ENCODE measurements at regions not wholly inside any gene's neighbourhood (a gene's known extent, or its start where the extent isn't known, plus 50 kb on each side); places are given as distances from the start of the nearest gene placed in this dataset.

GRCh38 chr3:168645180-168645579 is 549.5 kb upstream of the GOLIM4 start:
- TF ChIP-seq RAD21 (IDR thresholded peaks at IDR 0.05; ENCODE audit: low read depth) (no peak), MAX (IDR thresholded peaks at IDR 0.05) (no peak), FOXM1 (IDR thresholded peaks at IDR 0.05; ENCODE audit: borderline replicate concordance, low read depth) (no peak), CEBPB (IDR thresholded peaks at IDR 0.05) (no peak), TAF1 (IDR thresholded peaks at IDR 0.05; ENCODE audit: low read depth) (no peak), YY1 (IDR thresholded peaks at IDR 0.05; ENCODE audit: low read depth) (no peak), TEAD4 (IDR thresholded peaks at IDR 0.05) (no peak)
- TF ChIP-seq, protein P1, sequence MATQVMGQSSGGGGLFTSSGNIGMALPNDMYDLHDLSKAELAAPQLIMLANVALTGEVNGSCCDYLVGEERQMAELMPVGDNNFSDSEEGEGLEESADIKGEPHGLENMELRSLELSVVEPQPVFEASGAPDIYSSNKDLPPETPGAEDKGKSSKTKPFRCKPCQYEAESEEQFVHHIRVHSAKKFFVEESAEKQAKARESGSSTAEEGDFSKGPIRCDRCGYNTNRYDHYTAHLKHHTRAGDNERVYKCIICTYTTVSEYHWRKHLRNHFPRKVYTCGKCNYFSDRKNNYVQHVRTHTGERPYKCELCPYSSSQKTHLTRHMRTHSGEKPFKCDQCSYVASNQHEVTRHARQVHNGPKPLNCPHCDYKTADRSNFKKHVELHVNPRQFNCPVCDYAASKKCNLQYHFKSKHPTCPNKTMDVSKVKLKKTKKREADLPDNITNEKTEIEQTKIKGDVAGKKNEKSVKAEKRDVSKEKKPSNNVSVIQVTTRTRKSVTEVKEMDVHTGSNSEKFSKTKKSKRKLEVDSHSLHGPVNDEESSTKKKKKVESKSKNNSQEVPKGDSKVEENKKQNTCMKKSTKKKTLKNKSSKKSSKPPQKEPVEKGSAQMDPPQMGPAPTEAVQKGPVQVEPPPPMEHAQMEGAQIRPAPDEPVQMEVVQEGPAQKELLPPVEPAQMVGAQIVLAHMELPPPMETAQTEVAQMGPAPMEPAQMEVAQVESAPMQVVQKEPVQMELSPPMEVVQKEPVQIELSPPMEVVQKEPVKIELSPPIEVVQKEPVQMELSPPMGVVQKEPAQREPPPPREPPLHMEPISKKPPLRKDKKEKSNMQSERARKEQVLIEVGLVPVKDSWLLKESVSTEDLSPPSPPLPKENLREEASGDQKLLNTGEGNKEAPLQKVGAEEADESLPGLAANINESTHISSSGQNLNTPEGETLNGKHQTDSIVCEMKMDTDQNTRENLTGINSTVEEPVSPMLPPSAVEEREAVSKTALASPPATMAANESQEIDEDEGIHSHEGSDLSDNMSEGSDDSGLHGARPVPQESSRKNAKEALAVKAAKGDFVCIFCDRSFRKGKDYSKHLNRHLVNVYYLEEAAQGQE (IDR thresholded peaks at IDR 0.05; ENCODE audit: low read depth) = no peak
